ENCODE measurements at regions not wholly inside any gene's neighbourhood (a gene's known extent, or its start where the extent isn't known, plus 50 kb on each side); places are given as distances from the start of the nearest gene placed in this dataset.
"Not testable (repeated sequence)": the region's sequence is repeated elsewhere in the genome, so short reads cannot be mapped to it uniquely, and the experiment has no call there.

GRCh38 chr4:187910741-187911140, 84.8 kb upstream of the ZFP42 start:
- DNase-seq (ENCODE audit: low spot score), result no peak

GRCh38 chr4:187915406-187915805, 80.2 kb upstream of the ZFP42 start:
- DNase-seq (ENCODE audit: low spot score), result not testable (repeated sequence)

GRCh38 chr4:187919966-187920365, 75.6 kb upstream of the ZFP42 start:
- no peak for DNase-seq (ENCODE audit: low spot score)

GRCh38 chr4:187921946-187922623, 73.5 kb upstream of the ZFP42 start:
- no peak for DNase-seq (ENCODE audit: low spot score)

GRCh38 chr4:187929024-187929423, 66.5 kb upstream of the ZFP42 start:
- no peak for DNase-seq (ENCODE audit: low spot score)

GRCh38 chr4:187934766-187935165, 60.8 kb upstream of the ZFP42 start:
- DNase-seq (ENCODE audit: low spot score), result no peak

GRCh38 chr4:187937557-187937956, 58.0 kb upstream of the ZFP42 start:
- no peak for DNase-seq (ENCODE audit: low spot score)

- no peak for DNase-seq (ENCODE audit: low spot score)
Observed at GRCh38 chr4:187940299-187940698, 55.3 kb upstream of the ZFP42 start.

- no peak for DNase-seq (ENCODE audit: low spot score)
Observed at GRCh38 chr4:187942968-187943367, 52.6 kb upstream of the ZFP42 start.

GRCh38 chr4:187944179-187944578, 51.4 kb upstream of the ZFP42 start:
- no peak for DNase-seq (ENCODE audit: low spot score)

All from AG08395 (cell line).